ENCODE measurements at regions not wholly inside any gene's neighbourhood (a gene's known extent, or its start where the extent isn't known, plus 50 kb on each side); places are given as distances from the start of the nearest gene placed in this dataset.

DNA sequence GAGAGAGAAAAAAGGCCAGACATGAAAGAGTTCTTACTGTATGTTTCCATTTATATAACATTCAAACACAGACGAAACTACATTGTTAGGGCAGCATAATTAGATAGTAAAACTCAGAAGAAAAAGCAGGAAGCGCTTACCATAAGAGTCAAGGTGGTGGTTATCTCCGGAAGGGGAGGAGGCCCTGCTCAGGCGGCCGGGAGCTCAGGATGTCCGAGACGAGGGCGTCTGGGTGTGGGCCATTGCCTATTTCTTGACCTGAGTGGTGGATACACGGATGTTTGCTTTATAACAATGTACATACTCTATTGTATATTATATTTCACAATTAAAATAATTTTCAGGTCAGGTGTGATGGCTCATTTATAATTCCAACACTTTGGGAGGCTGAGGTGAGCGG, 80.9 kb upstream of the COL5A1 start:
- no peak overlapping the region for H3K4me3 ChIP-seq
- no peak overlapping the region for H2AFZ ChIP-seq (ENCODE audit: low read depth, low read length)
- FAIRE-seq, result no peak
- H3K9me1 ChIP-seq (ENCODE audit: control insufficient read depth, insufficient read depth, low read length), result no peaks in the 10 kb centered on the region
- intact Hi-C loops (cut with micrococcal nuclease) (no loop called here), in situ Hi-C loops (cut with MboI) (no loop called here)
- H3K9ac ChIP-seq (ENCODE audit: insufficient read depth in 1 of 2, low read depth in 2 of 2, low read length in 2 of 2), result no peak overlapping the region
- H3K4me2 ChIP-seq (ENCODE audit: insufficient read depth, low read length), result no peak overlapping the region
- no peak for DNase-seq (ENCODE audit: extremely low read depth in 1 of 4, low spot score in 3 of 4)
- no peaks in the 10 kb centered on the region for H3K9me3 ChIP-seq (replicated peaks; ENCODE audit: control insufficient read depth, insufficient read depth, low read depth, low read length)
- no peaks in the 10 kb centered on the region for H3K79me2 ChIP-seq (ENCODE audit: control insufficient read depth, insufficient read depth, low read length)
- H3K4me1 ChIP-seq (replicated peaks in 1 of 2; ENCODE audit: control insufficient read depth in 2 of 2, insufficient read depth in 2 of 2, low read length in 2 of 2), result no peaks in the 10 kb centered on the region
- H4K20me1 ChIP-seq (replicated peaks; ENCODE audit: control insufficient read depth, insufficient read depth, low read length), result peaks cover 7% of the 10 kb centered on the region; the same call in 1 of the 2 replicates
- no peak for ATAC-seq
- ChIA-PET POLR2A (no interaction called here), CTCF (ENCODE audit: low intra/inter-chr PET ratio) (no interaction called here)
- no peak overlapping the region for H3K27ac ChIP-seq (ENCODE audit: extremely low read depth, low read depth, low read length)
- H3K27me3 ChIP-seq (ENCODE audit: control insufficient read depth in 2 of 2, insufficient read depth in 2 of 2, low read length in 2 of 2), result peaks cover 11 to 61% of the 10 kb centered on the region in 2 experiments; a peak in 3 of 5 replicates
- H3K36me3 ChIP-seq (ENCODE audit: control insufficient read depth, insufficient read depth, low read length), result no peaks in the 10 kb centered on the region
- no TSS peak for BruUV-seq (replicated peaks)
- no peak for TF ChIP-seq MYBL2 (IDR thresholded peaks at IDR 0.05; ENCODE audit: low read depth)
- TF ChIP-seq MYBL2 (CRISPR knock-in tag; IDR thresholded peaks at IDR 0.05; ENCODE audit: borderline replicate concordance), result no peak
- TF ChIP-seq NFIX (CRISPR knock-in tag; IDR thresholded peaks at IDR 0.05; ENCODE audit: low read depth), result no peak
- no peak for TF ChIP-seq ZNF561 (CRISPR knock-in tag; conservative IDR thresholded peaks at IDR 0.05)
- no peak for TF ChIP-seq ZNF436 (CRISPR knock-in tag; IDR thresholded peaks at IDR 0.05)
- TF ChIP-seq ZNF41 (CRISPR knock-in tag; conservative IDR thresholded peaks at IDR 0.05), result no peak
- TF ChIP-seq, protein P1, sequence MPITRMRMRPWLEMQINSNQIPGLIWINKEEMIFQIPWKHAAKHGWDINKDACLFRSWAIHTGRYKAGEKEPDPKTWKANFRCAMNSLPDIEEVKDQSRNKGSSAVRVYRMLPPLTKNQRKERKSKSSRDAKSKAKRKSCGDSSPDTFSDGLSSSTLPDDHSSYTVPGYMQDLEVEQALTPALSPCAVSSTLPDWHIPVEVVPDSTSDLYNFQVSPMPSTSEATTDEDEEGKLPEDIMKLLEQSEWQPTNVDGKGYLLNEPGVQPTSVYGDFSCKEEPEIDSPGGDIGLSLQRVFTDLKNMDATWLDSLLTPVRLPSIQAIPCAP (CRISPR knock-in tag; IDR thresholded peaks at IDR 0.05; ENCODE audit: borderline replicate concordance), result no peak
- no peak for TF ChIP-seq ZNF23 (CRISPR knock-in tag; IDR thresholded peaks at IDR 0.05)
- TF ChIP-seq ZNF165 (CRISPR knock-in tag; IDR thresholded peaks at IDR 0.05; ENCODE audit: borderline replicate concordance), result no peak
- TF ChIP-seq GTF2E2 (tag; IDR thresholded peaks at IDR 0.05), result no peak
- TF ChIP-seq ZNF75A (CRISPR knock-in tag; IDR thresholded peaks at IDR 0.05), result no peak
- TF ChIP-seq NRF1 (conservative IDR thresholded peaks at IDR 0.05 in 1 of 2, IDR thresholded peaks at IDR 0.05 in 1 of 2), result no peak
- TF ChIP-seq EHMT2 (IDR thresholded peaks at IDR 0.05), result no peak
- no peak for TF ChIP-seq MBD1 (CRISPR knock-in tag; IDR thresholded peaks at IDR 0.05)
- no peak for TF ChIP-seq ZFP1 (CRISPR knock-in tag; IDR thresholded peaks at IDR 0.05)
- TF ChIP-seq PURB (CRISPR knock-in tag; IDR thresholded peaks at IDR 0.05; ENCODE audit: low read depth), result no peak
- TF ChIP-seq CBFB (CRISPR knock-in tag; IDR thresholded peaks at IDR 0.05), result no peak
- no peak for TF ChIP-seq SNIP1 (IDR thresholded peaks at IDR 0.05; ENCODE audit: low read depth)
- whole genome bisulfite sequencing (ENCODE audit: insufficient coverage, low coverage, missing lambda C conversion rate), result 1% methylated on average over 10 of the region's 10 CpGs
